SK-N-DZ (cell line): ENCODE measurements at regions not wholly inside any gene's neighbourhood (a gene's known extent, or its start where the extent isn't known, plus 50 kb on each side); places are given as distances from the start of the nearest gene placed in this dataset.

Source experiments
- DNase-seq: peaks from one replicate; pipeline ENCODE4 v3.0.0-alpha.2; 2015; ENCODE audit warnings: low spot score

GRCh38 chr3:35849496-35849895, 210.2 kb downstream of the ARPP21 start:
- DNase-seq, result no peak

DNA sequence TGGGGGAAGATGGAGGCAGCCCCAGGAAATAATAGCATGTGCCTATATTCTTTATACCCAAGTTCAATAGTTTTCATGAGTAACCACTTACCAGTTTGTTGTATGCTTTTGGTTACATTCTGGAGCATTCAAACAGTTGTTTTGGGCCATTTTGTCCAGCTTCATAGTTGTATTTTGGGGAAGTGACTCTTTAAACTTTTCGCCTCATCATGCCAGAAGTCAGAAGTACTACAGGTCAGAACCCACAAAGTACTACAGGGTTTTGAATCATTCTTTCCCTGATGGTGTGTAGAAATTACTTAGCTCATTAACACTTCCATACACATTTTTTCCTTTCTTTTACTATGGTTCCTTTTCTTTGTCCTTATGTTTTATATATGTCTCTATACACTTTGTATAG, 210.6 kb downstream of the ARPP21 start:
- no peak for DNase-seq

- DNase-seq, result no peak
Measured at GRCh38 chr3:35857004-35857403, 217.7 kb downstream of the ARPP21 start.

- DNase-seq, result no peak
Measured at GRCh38 chr3:35862057-35862456, 222.7 kb downstream of the ARPP21 start.

GRCh38 chr3:35864871-35865270, 225.5 kb downstream of the ARPP21 start:
- DNase-seq, result no peak

DNA sequence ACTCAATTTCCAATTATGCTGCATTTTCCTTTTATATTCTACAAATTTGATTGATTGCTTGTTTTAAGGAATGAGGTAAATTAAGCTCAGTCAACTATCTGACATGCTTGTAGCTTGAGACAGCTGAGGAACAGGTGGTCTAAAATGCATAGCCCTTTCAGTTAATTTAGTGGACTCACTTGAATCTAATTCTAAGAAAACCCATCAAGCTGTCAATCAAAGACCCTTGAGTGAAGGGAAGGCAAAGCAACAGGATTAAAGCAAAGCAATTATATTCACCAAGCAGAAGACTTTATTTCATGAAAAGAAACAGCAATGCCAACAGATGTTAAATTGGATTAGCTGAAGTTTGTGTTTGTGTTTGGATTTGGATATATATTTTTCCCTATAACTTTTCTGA, 228.5 kb downstream of the ARPP21 start:
- DNase-seq, result peak; percentile 65

DNA sequence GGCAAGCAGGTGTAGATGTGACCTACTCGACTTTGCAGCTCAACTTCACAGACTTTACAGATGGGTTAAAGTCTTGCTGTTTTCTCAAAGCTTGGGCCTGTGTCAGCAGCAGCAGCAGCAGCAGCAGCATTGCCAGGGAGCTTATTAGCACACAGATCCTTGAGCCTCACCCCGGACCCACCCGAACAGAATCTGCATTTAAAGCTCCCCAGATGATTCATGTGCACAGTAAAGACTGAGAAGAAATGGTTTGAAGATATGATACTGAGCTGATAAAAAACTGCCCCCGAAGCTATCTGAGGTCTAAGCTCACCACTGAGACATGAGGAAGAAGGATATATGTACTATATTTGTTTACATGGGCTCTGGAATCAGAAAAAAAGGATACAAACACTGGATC, 231.7 kb downstream of the ARPP21 start:
- no peak for DNase-seq

GRCh38 chr3:35883929-35884328, 244.6 kb downstream of the ARPP21 start:
- DNase-seq, result no peak

DNA sequence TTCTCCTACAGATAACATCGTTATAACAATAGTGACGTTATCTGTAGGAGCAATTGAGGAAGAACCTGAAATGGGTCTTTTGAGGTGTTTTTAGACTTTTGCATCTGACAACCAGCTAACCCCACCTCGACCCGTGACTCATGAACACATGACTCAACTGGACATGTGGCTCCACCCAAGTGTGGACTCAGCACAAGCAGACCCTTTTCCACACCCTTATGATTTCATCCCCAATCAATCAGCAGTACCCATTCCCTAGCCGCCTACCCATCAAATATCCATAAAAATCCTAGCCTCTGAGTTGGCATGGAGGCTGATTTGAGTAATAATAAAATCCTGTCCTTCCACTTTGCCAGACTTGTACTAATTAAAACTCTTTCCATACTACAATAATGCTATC, 255.4 kb downstream of the ARPP21 start:
- no peak for DNase-seq

GRCh38 chr3:35899245-35899644, 259.9 kb downstream of the ARPP21 start:
- peak; percentile 75 for DNase-seq

GRCh38 chr3:35900079-35900478, 260.8 kb downstream of the ARPP21 start:
- no peak for DNase-seq

GRCh38 chr3:35908366-35909232, 269.3 kb downstream of the ARPP21 start:
- DNase-seq, result peak; percentile 85

DNA sequence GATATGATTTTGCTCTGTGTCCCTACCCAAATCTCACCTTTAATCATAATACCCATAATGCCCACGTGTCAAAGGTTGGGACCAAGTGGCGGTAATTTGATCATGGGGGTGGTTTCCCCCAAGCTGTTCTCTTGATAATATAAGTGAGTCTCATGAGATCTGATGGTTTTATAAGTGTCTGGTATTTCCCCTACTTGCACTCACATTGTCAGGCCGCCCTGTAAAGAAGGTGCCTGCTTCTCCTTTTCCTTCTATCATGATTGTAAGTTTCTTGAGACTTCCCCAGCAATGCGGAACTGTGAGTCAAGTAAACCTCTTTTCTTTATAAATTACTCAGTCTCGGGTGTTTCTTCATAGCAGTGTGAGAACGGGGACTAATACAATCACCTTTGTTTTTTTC, 279.8 kb downstream of the ARPP21 start:
- no peak for DNase-seq

DNA sequence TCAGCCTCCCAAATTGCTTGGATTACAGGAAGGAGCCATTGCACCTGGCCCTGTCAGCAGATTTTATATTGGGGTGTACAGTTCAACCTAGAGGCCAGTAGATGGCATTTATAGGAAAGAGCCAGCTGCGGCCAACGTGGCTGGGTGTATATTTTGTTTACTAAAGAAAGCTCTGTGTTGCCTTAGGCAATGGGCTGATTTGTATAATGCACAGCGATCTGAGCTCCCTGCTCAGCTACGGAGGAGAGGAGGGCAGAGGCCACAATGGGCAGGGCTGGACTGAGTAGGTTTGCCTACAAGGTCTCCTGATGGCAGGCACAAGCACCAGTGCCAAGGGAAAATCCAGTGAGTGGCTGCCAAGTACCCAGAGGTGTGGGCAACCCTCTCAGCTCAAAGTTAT, 282.4 kb downstream of the ARPP21 start:
- DNase-seq, result no peak

GRCh38 chr3:35924070-35924469, 284.7 kb downstream of the ARPP21 start:
- peak; percentile 90 for DNase-seq

GRCh38 chr3:35927441-35927840, 288.1 kb downstream of the ARPP21 start:
- DNase-seq, result no peak

- no peak for DNase-seq
Measured at GRCh38 chr3:35929158-35929557, 289.8 kb downstream of the ARPP21 start.

GRCh38 chr3:35931867-35932266, 292.5 kb downstream of the ARPP21 start:
- DNase-seq, result no peak

DNA sequence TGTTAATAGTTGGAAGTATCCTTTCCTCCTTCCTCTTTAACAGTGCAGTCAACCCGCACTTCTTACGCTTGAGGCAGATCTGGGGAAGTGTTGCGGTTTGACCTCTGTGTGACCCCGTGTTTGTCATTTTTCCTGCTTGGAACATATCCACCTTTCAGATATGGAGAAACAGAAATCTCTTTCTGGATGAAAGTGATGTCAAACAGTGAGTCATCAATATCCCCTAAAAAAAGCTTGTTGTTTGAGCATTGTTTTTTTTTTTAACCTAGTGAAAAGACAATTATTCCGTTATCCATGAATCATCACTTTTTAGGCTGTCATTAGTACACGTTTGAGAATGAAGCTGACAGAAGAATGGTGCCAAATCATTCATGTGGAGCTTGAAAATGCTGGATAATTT, 293.7 kb downstream of the ARPP21 start:
- peak; percentile 57 for DNase-seq

DNA sequence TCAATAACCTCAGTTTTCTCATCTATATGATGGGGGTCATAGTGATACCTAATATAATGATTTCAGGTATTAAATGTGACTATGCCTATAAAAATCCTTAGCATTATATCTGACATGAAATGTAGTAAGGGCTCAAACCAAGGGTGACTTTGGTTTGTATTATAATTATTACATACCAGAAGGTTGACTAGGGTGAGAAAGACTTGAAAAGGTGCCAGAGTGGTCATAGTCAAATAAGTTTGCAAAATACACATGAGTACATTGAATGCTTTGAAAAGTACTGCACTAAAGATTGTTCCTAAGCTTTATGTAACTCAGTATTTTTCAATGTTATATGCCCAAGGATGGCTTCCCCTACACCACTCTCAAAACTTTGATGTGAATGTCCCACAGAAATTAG, 297.2 kb downstream of the ARPP21 start:
- DNase-seq, result no peak

DNA sequence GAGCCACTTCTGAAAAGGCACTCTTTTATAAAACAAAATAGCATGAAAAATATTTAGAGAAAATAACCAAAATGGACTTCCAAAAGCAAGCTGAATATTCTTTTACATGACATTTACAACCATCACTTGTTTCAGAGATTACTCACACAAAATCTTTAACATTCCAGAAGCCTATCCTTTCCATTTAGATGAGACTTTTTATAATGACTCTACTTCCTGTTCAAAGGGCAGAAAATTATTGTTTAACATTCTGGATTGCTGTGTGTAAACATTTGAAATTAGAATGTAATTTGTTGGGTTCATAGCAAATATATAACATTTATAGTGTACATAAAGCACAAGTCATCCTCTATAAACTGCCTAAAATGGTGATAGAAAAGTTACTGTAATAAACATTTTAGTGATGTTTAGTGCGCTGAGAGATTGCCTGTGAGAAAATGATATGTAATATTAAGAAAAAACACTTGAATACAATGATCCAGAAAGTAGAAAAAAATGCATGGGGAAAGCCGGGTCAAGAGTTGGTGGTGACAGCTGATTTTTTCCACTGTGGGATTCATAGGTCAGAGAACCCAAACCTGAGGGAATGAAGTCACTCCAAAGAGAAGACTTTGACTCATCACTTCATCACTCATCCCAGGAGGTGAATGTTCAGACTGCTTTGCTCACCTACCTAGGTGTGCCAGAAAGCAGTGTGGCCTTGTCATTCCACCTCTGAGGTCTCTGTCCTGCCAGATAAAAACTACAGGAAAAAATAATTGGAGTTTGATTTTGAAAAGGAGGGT, 305.8 kb downstream of the ARPP21 start:
- DNase-seq, result no peak

- DNase-seq, result peak; percentile 39
Measured at GRCh38 chr3:35946121-35946853, 307.0 kb downstream of the ARPP21 start.
